ENCODE measurements at regions not wholly inside any gene's neighbourhood (a gene's known extent, or its start where the extent isn't known, plus 50 kb on each side); places are given as distances from the start of the nearest gene placed in this dataset.

DNA sequence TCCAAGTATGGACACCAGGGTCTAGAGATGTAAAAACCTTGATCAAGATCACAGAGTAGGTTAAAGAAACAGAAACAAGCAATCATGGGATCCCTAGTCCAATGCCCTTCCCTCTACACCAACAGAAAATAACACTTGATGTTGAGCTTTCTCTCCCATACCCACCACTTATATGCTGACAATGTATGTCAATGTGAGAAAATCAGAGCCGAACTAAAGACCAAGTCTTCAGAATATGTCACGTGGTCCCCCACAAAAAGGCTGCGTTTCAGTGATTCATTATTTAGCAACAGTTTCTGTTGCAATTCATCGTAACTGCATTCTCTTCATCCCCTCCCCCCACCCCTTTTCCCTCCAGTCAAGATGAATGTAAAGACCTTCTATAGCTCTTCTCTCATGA lies 278.9 kb upstream of the STT3B start:
- no peaks in the 10 kb centered on the region for H3K27me3 ChIP-seq
- no peaks in the 10 kb centered on the region for H3K36me3 ChIP-seq
- DNase-seq (ENCODE audit: low spot score in 2 of 2): no peak
- no peaks in the 10 kb centered on the region for H3K9me3 ChIP-seq
- H3K27ac ChIP-seq: no peak overlapping the region
- H3K4me3 ChIP-seq: no peak overlapping the region
- TF ChIP-seq POLR2AphosphoS5 (IDR thresholded peaks at IDR 0.05): no peak
- no peak for TF ChIP-seq POLR2A (IDR thresholded peaks at IDR 0.05)
- TF ChIP-seq, protein P1, sequence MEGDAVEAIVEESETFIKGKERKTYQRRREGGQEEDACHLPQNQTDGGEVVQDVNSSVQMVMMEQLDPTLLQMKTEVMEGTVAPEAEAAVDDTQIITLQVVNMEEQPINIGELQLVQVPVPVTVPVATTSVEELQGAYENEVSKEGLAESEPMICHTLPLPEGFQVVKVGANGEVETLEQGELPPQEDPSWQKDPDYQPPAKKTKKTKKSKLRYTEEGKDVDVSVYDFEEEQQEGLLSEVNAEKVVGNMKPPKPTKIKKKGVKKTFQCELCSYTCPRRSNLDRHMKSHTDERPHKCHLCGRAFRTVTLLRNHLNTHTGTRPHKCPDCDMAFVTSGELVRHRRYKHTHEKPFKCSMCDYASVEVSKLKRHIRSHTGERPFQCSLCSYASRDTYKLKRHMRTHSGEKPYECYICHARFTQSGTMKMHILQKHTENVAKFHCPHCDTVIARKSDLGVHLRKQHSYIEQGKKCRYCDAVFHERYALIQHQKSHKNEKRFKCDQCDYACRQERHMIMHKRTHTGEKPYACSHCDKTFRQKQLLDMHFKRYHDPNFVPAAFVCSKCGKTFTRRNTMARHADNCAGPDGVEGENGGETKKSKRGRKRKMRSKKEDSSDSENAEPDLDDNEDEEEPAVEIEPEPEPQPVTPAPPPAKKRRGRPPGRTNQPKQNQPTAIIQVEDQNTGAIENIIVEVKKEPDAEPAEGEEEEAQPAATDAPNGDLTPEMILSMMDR (IDR thresholded peaks at IDR 0.05): no peak
- intact Hi-C loops (cut with DNase I; ENCODE audit: low total_unique reads): no loop called here
- H3K4me1 ChIP-seq: no peaks in the 10 kb centered on the region

DNA sequence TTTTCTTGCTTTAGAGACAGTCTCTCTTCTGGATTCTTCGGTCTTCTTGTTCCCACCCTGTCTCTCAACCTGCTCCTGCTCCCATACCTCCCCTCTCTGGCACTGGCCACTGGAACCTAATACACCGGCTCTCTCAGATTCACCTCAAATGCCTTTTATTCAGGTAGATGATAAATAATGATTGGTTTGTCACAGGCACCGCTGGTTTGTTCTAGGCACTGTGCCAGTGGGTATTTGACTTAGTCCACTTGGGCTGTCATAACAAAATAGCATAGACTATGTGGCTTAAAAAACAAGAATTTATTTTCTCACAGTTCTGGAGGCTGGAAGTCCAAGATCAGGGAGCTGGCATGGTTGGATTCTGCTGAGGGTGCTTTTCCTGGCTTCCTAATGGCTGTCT lies 278.2 kb upstream of the STT3B start:
- H3K4me1 ChIP-seq: no peaks in the 10 kb centered on the region
- intact Hi-C loops (cut with DNase I; ENCODE audit: low total_unique reads): no loop called here
- H3K4me3 ChIP-seq: no peak overlapping the region
- no peak for DNase-seq (ENCODE audit: low spot score in 2 of 2)
- no peaks in the 10 kb centered on the region for H3K36me3 ChIP-seq
- no peaks in the 10 kb centered on the region for H3K27me3 ChIP-seq
- no peaks in the 10 kb centered on the region for H3K9me3 ChIP-seq
- TF ChIP-seq POLR2A (IDR thresholded peaks at IDR 0.05) (no peak), POLR2AphosphoS5 (IDR thresholded peaks at IDR 0.05) (no peak)
- TF ChIP-seq, protein P1 (IDR thresholded peaks at IDR 0.05): no peak
- H3K27ac ChIP-seq: no peak overlapping the region

DNA sequence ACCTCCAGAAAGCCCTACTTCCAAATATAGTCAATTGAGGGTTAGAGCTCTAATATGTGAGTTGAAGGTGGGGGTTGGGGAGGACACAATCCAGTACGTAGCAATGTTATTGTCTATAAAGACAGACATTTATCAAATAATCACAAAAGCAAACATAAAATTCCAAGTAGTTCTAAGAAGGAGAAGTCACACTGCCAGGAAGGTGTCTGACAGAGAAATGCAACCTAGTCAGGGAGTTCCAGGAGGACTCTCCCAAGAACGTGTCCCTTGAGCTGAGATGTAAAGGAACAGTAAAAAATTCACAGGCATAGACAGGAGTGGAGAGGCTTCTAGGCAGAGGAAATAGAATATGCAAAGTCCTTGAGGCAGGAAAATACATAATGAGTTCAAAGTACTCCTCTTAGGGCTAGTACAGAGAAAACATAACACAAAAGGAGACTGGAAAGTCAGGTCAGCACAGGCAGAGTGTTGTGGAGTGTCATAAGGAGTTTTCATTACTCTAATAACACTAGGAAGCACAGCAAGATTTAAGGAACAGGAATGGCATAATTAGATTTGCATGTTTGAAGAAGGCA lies 277.6 kb upstream of the STT3B start:
- Histone ChIP-seq H3K4me3 (no peak overlapping the region), H3K36me3 (no peaks in the 10 kb centered on the region), H3K9me3 (no peaks in the 10 kb centered on the region), H3K27me3 (no peaks in the 10 kb centered on the region), H3K4me1 (no peaks in the 10 kb centered on the region), H3K27ac (no peak overlapping the region)
- intact Hi-C loops (cut with DNase I; ENCODE audit: low total_unique reads): no loop called here
- DNase-seq (ENCODE audit: low spot score in 2 of 2): no peak
- TF ChIP-seq, protein P1 (IDR thresholded peaks at IDR 0.05): no peak
- TF ChIP-seq POLR2A (IDR thresholded peaks at IDR 0.05) (no peak), POLR2AphosphoS5 (IDR thresholded peaks at IDR 0.05) (no peak)

DNA sequence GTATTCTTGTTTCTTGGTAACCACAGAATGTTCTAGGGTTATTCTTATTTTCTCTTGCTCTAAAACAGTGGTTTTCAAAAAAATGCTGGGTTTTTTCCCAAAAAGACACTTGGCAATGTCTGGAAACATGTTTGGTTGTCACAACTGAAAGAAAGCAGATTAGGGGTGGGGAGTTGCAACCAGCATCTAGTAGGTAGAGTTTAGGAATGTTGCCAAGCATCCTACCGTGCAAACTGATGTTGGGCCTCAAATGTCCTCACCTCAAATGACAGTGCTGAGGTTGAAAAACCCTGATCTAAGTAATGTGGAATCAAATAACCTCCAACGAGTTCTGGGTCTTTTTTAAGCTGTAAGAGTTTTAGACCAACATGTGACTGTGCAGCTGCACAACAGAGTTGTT lies 270.5 kb upstream of the STT3B start:
- intact Hi-C loops (cut with DNase I; ENCODE audit: low total_unique reads): no loop called here
- Histone ChIP-seq H3K27me3 (no peaks in the 10 kb centered on the region), H3K9me3 (peaks cover 0 to 4% of the 10 kb centered on the region in 2 donors), H3K27ac (no peak overlapping the region), H3K4me3 (no peak overlapping the region), H3K4me1 (no peaks in the 10 kb centered on the region), H3K36me3 (no peaks in the 10 kb centered on the region)
- no peak for DNase-seq (ENCODE audit: low spot score in 2 of 2)
- TF ChIP-seq POLR2A (IDR thresholded peaks at IDR 0.05) (no peak), POLR2AphosphoS5 (IDR thresholded peaks at IDR 0.05) (no peak)
- TF ChIP-seq, protein P1 (IDR thresholded peaks at IDR 0.05): no peak

DNA sequence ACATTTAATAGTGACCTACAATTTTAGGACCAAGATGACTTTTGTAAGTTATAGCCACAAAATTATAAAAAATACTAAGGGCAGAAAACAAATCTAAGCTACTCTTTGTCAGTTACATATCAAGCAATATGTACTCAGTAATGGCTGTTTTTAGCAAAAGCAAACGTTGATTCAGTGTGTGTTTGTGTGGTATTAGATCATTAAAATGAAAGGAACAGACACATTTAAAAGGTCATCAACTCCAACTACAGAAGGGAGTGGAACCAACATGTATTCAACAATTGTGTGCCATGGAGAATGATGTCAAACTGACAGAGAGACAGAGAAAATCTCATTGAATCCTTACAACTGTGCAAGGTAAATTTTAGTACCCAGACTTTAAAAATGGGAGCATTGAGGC lies 268.8 kb upstream of the STT3B start:
- Histone ChIP-seq H3K27ac (no peak overlapping the region), H3K4me1 (no peaks in the 10 kb centered on the region), H3K36me3 (no peaks in the 10 kb centered on the region), H3K9me3 (peaks cover 0 to 4% of the 10 kb centered on the region in 2 donors), H3K27me3 (no peaks in the 10 kb centered on the region), H3K4me3 (no peak overlapping the region)
- no peak for DNase-seq (ENCODE audit: low spot score in 2 of 2)
- intact Hi-C loops (cut with DNase I; ENCODE audit: low total_unique reads): no loop called here
- TF ChIP-seq POLR2AphosphoS5 (IDR thresholded peaks at IDR 0.05) (no peak), POLR2A (IDR thresholded peaks at IDR 0.05) (no peak)
- TF ChIP-seq, protein P1 (IDR thresholded peaks at IDR 0.05): no peak

Data from breast epithelium (tissue), 4 donors.